H9 (cell line): ENCODE measurements at regions not wholly inside any gene's neighbourhood (a gene's known extent, or its start where the extent isn't known, plus 50 kb on each side); places are given as distances from the start of the nearest gene placed in this dataset.

Experiments
- DNase-seq: peaks from one replicate; pipeline ENCODE4 v3.0.0-alpha.2; 2017
- H2AFZ ChIP-seq: one replicate; pipeline ENCODE4 v1.6.1; 2013; ENCODE audit warnings: mild to moderate bottlenecking, low read length, control low read depth, moderate library complexity
- H2AK5ac ChIP-seq: 2 replicates; pipeline ENCODE4 v1.6.1; 2013; ENCODE audit warnings: low read length, control low read depth, mixed read lengths; ENCODE audit not compliant: insufficient read length
- H2BK120ac ChIP-seq: one replicate; pipeline ENCODE4 v1.6.1; 2013; ENCODE audit warnings: low read depth, mild to moderate bottlenecking, low read length, control low read depth, inconsistent platforms; ENCODE audit not compliant: poor library complexity, severe bottlenecking
- H2BK12ac ChIP-seq: 2 replicates; pipeline ENCODE4 v1.6.1; 2013; ENCODE audit warnings: low read length, control low read depth, mixed read lengths, low read depth; ENCODE audit not compliant: insufficient read length
- H2BK15ac ChIP-seq: 2 replicates; pipeline ENCODE4 v1.6.1; 2013; ENCODE audit warnings: low read depth, low read length, control low read depth
- H2BK20ac ChIP-seq: one replicate; pipeline ENCODE4 v1.6.1; 2013; ENCODE audit warnings: low read depth, mild to moderate bottlenecking, low read length, control low read depth, inconsistent platforms; ENCODE audit not compliant: poor library complexity, severe bottlenecking
- H2BK5ac ChIP-seq: 2 replicates; pipeline ENCODE4 v1.6.1; 2013; ENCODE audit warnings: low read length, control low read depth, mixed read lengths; ENCODE audit not compliant: insufficient read length
- H3K14ac ChIP-seq: 2 replicates; pipeline ENCODE4 v1.6.1; 2013; ENCODE audit warnings: low read length, control low read depth; ENCODE audit not compliant: insufficient read depth
- H3K18ac ChIP-seq: 2 replicates; pipeline ENCODE4 v1.6.1; 2013; ENCODE audit warnings: low read depth, mild to moderate bottlenecking, mixed read lengths, low read length, control low read depth; ENCODE audit not compliant: insufficient read length
- H3K23ac ChIP-seq: 2 replicates; pipeline ENCODE4 v1.6.1; 2013; ENCODE audit warnings: low read length, control low read depth, mixed read lengths, low read depth; ENCODE audit not compliant: insufficient read length
- H3K23me2 ChIP-seq: 2 replicates; pipeline ENCODE4 v1.6.1; 2013; ENCODE audit warnings: low read depth, mild to moderate bottlenecking, mixed read lengths, low read length, control low read depth; ENCODE audit not compliant: insufficient read length, poor library complexity, severe bottlenecking
- H3K27ac ChIP-seq: 2 replicates; pipeline ENCODE4 v1.5.1; 2013; ENCODE audit warnings: low read length, control low read depth, mixed read lengths, low read depth; ENCODE audit not compliant: insufficient read length
- H3K27me3 ChIP-seq: 2 replicates; pipeline ENCODE4 v1.6.1; 2013; ENCODE audit warnings: low read length, control low read depth, inconsistent platforms; ENCODE audit not compliant: insufficient read depth
- H3K4ac ChIP-seq: 2 replicates; pipeline ENCODE4 v1.6.1; 2013; ENCODE audit warnings: low read depth, mild to moderate bottlenecking, control low read depth, inconsistent platforms, low read length, moderate library complexity
- H3K4me1 ChIP-seq: 2 replicates; pipeline ENCODE4 v1.6.1; 2013; ENCODE audit warnings: low read length, control low read depth, inconsistent platforms; ENCODE audit not compliant: insufficient read depth
- H3K4me2 ChIP-seq: 2 replicates; pipeline ENCODE4 v1.6.1; 2013; ENCODE audit warnings: low read length, control low read depth, mixed read lengths; ENCODE audit not compliant: insufficient read length, insufficient read depth
- H3K56ac ChIP-seq: 2 replicates; pipeline ENCODE4 v1.6.1; 2013; ENCODE audit warnings: low read depth, mild to moderate bottlenecking, mixed read lengths, low read length, control low read depth; ENCODE audit not compliant: insufficient read length
- H3K79me1 ChIP-seq: 2 replicates; pipeline ENCODE4 v1.6.1; 2013; ENCODE audit warnings: low read depth, mild to moderate bottlenecking, moderate library complexity, low read length, control low read depth, inconsistent platforms; ENCODE audit not compliant: insufficient read depth, poor library complexity, severe bottlenecking
- H3K79me2 ChIP-seq: 2 replicates; pipeline ENCODE4 v1.6.1; 2013; ENCODE audit warnings: low read length, control low read depth, inconsistent platforms; ENCODE audit not compliant: insufficient read depth
- H3K9ac ChIP-seq: 2 replicates; pipeline ENCODE4 v1.6.1; 2013; ENCODE audit warnings: low read length, control low read depth, mixed read lengths; ENCODE audit not compliant: insufficient read length; ENCODE audit errors: extremely low read depth
- H3K9me3 ChIP-seq: one replicate; pipeline ENCODE4 v1.6.1; 2013; ENCODE audit warnings: low read depth, low read length, inconsistent platforms; ENCODE audit not compliant: control insufficient read depth
- H3T11ph ChIP-seq: one replicate; pipeline ENCODE4 v1.6.1; 2013; ENCODE audit warnings: mild to moderate bottlenecking, low read length, control low read depth, inconsistent platforms
- H4K20me1 ChIP-seq: one replicate; pipeline ENCODE4 v1.6.1; 2013; ENCODE audit not compliant: control insufficient read depth, insufficient read length, insufficient read depth
- H4K5ac ChIP-seq: 2 replicates; pipeline ENCODE4 v1.6.1; 2013; ENCODE audit warnings: low read depth, mild to moderate bottlenecking, mixed read lengths, low read length, control low read depth; ENCODE audit not compliant: insufficient read length
- H4K8ac ChIP-seq: replicated peaks from 2 replicates; pipeline ENCODE4 v1.6.1; 2013; ENCODE audit warnings: low read length, control low read depth, mixed read lengths, low read depth; ENCODE audit not compliant: insufficient read length
- H4K91ac ChIP-seq: 2 replicates; pipeline ENCODE4 v1.6.1; 2013; ENCODE audit warnings: low read depth, mild to moderate bottlenecking, moderate library complexity, mixed read lengths, low read length, control low read depth; ENCODE audit not compliant: insufficient read length
- H3K27ac Mint-ChIP-seq, 3 experiments: 2 replicates in 2 of 3; 3 replicates in 1 of 3; pipeline ENCODE4 v1.8.0; 2020 to 2021; ENCODE audit warnings: mixed read lengths in 3 of 3, mild to moderate bottlenecking in 1 of 3, moderate library complexity in 1 of 3
- H3K27me3 Mint-ChIP-seq: 2 replicates; pipeline ENCODE4 v1.8.0; 2021; ENCODE audit warnings: low read depth, mild to moderate bottlenecking, moderate library complexity, mixed read lengths
- H3K36me3 Mint-ChIP-seq, 3 experiments: 2 replicates in 2 of 3; 3 replicates in 1 of 3; pipeline ENCODE4 v1.8.0; 2020 to 2021; ENCODE audit warnings: low read depth in 3 of 3, mixed read lengths in 3 of 3; ENCODE audit not compliant: insufficient read depth in 1 of 3
- H3K4me1 Mint-ChIP-seq, 2 experiments: 2 replicates each; pipeline ENCODE4 v1.8.0; 2020; ENCODE audit warnings: mixed read lengths in 2 of 2
- H3K4me3 Mint-ChIP-seq, 2 experiments: 2 replicates in 1 of 2; 3 replicates in 1 of 2; pipeline ENCODE4 v1.8.0; 2020 to 2021; ENCODE audit warnings: mild to moderate bottlenecking in 2 of 2, mixed read lengths in 2 of 2, moderate library complexity in 1 of 2
- H3K9me3 Mint-ChIP-seq, 2 experiments: 2 replicates in 1 of 2; 3 replicates in 1 of 2; pipeline ENCODE4 v1.8.0; 2020; ENCODE audit warnings: mild to moderate bottlenecking in 2 of 2, mixed read lengths in 2 of 2, moderate library complexity in 1 of 2
- WGBS: extraction: QIAGEN DNeasy Blood & Tissue Kit; methylation state at CpG from one replicate; pipeline ENCODE4 v1.1.7; 2013; ENCODE audit warnings: missing lambda C conversion rate, low lambda C conversion rate, mixed read lengths; ENCODE audit not compliant: insufficient read length; ENCODE audit errors: extremely low coverage; 5-methylcytosine and 5-hydroxymethylcytosine counted together
- TF ChIP-seq, protein P1 (sequence below): fragments of 200-600 bp; sonication (generic); conservative IDR thresholded peaks from 3 replicates; pipeline ENCODE4 v1.8.0; 2021; ENCODE audit warnings: antibody characterized with exemption, mild to moderate bottlenecking

DNA sequence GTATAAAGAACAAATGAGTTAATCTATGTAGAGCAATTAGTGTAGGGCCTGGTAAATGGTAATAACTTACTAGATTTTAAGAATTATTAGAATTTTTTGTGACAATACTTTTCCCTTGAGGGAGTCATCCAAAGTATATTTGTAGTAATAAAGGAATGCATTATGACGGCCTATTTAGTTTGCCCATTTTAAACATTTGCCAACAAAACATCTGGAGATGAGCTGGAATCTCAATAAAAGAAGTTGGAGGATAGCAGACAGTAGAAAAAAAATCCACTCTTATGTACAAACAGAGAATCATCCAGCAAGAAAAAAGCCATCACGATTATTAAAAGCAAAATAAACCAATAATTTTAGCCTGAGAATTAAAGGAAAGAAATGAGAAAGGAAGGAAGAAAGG lies 567.3 kb upstream of the ADAMTS5 start:
- no peaks in the 10 kb centered on the region for H4K20me1 ChIP-seq
- no peak overlapping the region for H4K8ac ChIP-seq
- no peak overlapping the region for H2BK15ac ChIP-seq
- no peak overlapping the region for H3T11ph ChIP-seq
- Mint-ChIP-seq H3K36me3 (no peaks in the 10 kb centered on the region), H3K27me3 (no peaks in the 10 kb centered on the region), H3K4me1 (no peaks in the 10 kb centered on the region), H3K4me3 (no peak overlapping the region), H3K9me3 (no peaks in the 10 kb centered on the region), H3K27ac (no peak overlapping the region)
- no peak for DNase-seq
- no peak overlapping the region for H4K5ac ChIP-seq
- no peak overlapping the region for H3K4ac ChIP-seq
- no peak overlapping the region for H3K18ac ChIP-seq
- no peak overlapping the region for H3K4me2 ChIP-seq
- no peak overlapping the region for H2BK12ac ChIP-seq
- no peaks in the 10 kb centered on the region for H3K9me3 ChIP-seq
- TF ChIP-seq, protein P1, sequence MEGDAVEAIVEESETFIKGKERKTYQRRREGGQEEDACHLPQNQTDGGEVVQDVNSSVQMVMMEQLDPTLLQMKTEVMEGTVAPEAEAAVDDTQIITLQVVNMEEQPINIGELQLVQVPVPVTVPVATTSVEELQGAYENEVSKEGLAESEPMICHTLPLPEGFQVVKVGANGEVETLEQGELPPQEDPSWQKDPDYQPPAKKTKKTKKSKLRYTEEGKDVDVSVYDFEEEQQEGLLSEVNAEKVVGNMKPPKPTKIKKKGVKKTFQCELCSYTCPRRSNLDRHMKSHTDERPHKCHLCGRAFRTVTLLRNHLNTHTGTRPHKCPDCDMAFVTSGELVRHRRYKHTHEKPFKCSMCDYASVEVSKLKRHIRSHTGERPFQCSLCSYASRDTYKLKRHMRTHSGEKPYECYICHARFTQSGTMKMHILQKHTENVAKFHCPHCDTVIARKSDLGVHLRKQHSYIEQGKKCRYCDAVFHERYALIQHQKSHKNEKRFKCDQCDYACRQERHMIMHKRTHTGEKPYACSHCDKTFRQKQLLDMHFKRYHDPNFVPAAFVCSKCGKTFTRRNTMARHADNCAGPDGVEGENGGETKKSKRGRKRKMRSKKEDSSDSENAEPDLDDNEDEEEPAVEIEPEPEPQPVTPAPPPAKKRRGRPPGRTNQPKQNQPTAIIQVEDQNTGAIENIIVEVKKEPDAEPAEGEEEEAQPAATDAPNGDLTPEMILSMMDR = no peak
- H3K4me1 ChIP-seq = no peaks in the 10 kb centered on the region
- no peak overlapping the region for H3K9ac ChIP-seq
- H2BK5ac ChIP-seq = no peak overlapping the region
- H3K14ac ChIP-seq = no peak overlapping the region
- no peak overlapping the region for H3K56ac ChIP-seq
- H3K23me2 ChIP-seq = no peaks in the 10 kb centered on the region
- no peaks in the 10 kb centered on the region for H3K79me1 ChIP-seq
- H2BK120ac ChIP-seq = no peak overlapping the region
- H3K23ac ChIP-seq = no peak overlapping the region
- no peaks in the 10 kb centered on the region for H3K79me2 ChIP-seq
- H3K27ac ChIP-seq = no peak overlapping the region
- no peak overlapping the region for H4K91ac ChIP-seq
- H2AK5ac ChIP-seq = no peak overlapping the region
- H2AFZ ChIP-seq = no peak overlapping the region
- no peaks in the 10 kb centered on the region for H3K27me3 ChIP-seq
- no CpG with 5 or more reads among the region's 2 CpGs for WGBS
- no peak overlapping the region for H2BK20ac ChIP-seq
